ENCODE measurements at regions not wholly inside any gene's neighbourhood (a gene's known extent, or its start where the extent isn't known, plus 50 kb on each side); places are given as distances from the start of the nearest gene placed in this dataset.
"Not testable (repeated sequence)": the region's sequence is repeated elsewhere in the genome, so short reads cannot be mapped to it uniquely, and the experiment has no call there.

GRCh38 chr16:86869288-86870022 lies 291.1 kb downstream of the FOXL1 start:
- no peak for FAIRE-seq

GRCh38 chr16:86870380-86870779 lies 292.0 kb downstream of the FOXL1 start:
- FAIRE-seq, result no peak

- FAIRE-seq, result no peak
Observed at GRCh38 chr16:86872131-86872530, 293.8 kb downstream of the FOXL1 start.

- no peak for FAIRE-seq
Observed at GRCh38 chr16:86872833-86873232, 294.5 kb downstream of the FOXL1 start.

GRCh38 chr16:86874141-86874540 lies 295.8 kb downstream of the FOXL1 start:
- FAIRE-seq, result no peak

GRCh38 chr16:86876499-86876898 lies 298.1 kb downstream of the FOXL1 start:
- FAIRE-seq, result no peak

- no peak for FAIRE-seq
Observed at GRCh38 chr16:86877108-86877507, 298.8 kb downstream of the FOXL1 start.

GRCh38 chr16:86877835-86878234 lies 299.5 kb downstream of the FOXL1 start:
- no peak for FAIRE-seq

- FAIRE-seq, result no peak
Observed at GRCh38 chr16:86878236-86879080, 300.1 kb downstream of the FOXL1 start.

GRCh38 chr16:86879268-86879667 lies 300.9 kb downstream of the FOXL1 start:
- no peak for FAIRE-seq

GRCh38 chr16:86880316-86881117 lies 302.2 kb downstream of the FOXL1 start:
- FAIRE-seq, result no peak

- no peak for FAIRE-seq
Observed at GRCh38 chr16:86881118-86881510, 302.8 kb downstream of the FOXL1 start.

- FAIRE-seq, result no peak
Observed at GRCh38 chr16:86881861-86882273, 303.5 kb downstream of the FOXL1 start.

GRCh38 chr16:86882586-86883280 lies 304.4 kb downstream of the FOXL1 start:
- FAIRE-seq, result no peak

- no peak for FAIRE-seq
Observed at GRCh38 chr16:86883583-86884389, 305.4 kb downstream of the FOXL1 start.

- FAIRE-seq, result no peak
Observed at GRCh38 chr16:86884390-86884650, 306.0 kb downstream of the FOXL1 start.

GRCh38 chr16:86885139-86885538 lies 306.8 kb downstream of the FOXL1 start:
- no peak for FAIRE-seq

- no peak for FAIRE-seq
Observed at GRCh38 chr16:86886651-86887050, 308.3 kb downstream of the FOXL1 start.

GRCh38 chr16:86887416-86887815 lies 309.1 kb downstream of the FOXL1 start:
- no peak for FAIRE-seq

- no peak for FAIRE-seq
Observed at GRCh38 chr16:86888231-86889053, 310.1 kb downstream of the FOXL1 start.

GRCh38 chr16:86889054-86889366 lies 310.7 kb downstream of the FOXL1 start:
- not testable (repeated sequence) for FAIRE-seq
